IPS DF 4.7 (cell line): ENCODE measurements at regions not wholly inside any gene's neighbourhood (a gene's known extent, or its start where the extent isn't known, plus 50 kb on each side); places are given as distances from the start of the nearest gene placed in this dataset.

Experiments used
- DNase-seq: peaks from one replicate; pipeline ENCODE4 v3.0.0-alpha.2; 2013; ENCODE audit warnings: low spot score; ENCODE audit errors: extremely low read depth

- DNase-seq = no peak
These were observed 348.2 kb downstream of the SAMD5 start for GRCh38 chr6:147856687-147857086.

- DNase-seq = no peak
These were observed 349.9 kb downstream of the SAMD5 start for GRCh38 chr6:147858421-147858820.

- no peak for DNase-seq
These were observed 350.6 kb downstream of the SAMD5 start for GRCh38 chr6:147859071-147859470.

- no peak for DNase-seq
These were observed 353.2 kb downstream of the SAMD5 start for GRCh38 chr6:147861696-147862095.

- DNase-seq = no peak
These were observed 359.1 kb downstream of the SAMD5 start for GRCh38 chr6:147867433-147868226.

GRCh38 chr6:147868427-147869190 is 360.1 kb downstream of the SAMD5 start:
- DNase-seq = no peak

GRCh38 chr6:147869201-147869600 is 360.7 kb downstream of the SAMD5 start:
- DNase-seq = no peak

GRCh38 chr6:147869869-147870268 is 361.4 kb downstream of the SAMD5 start:
- no peak for DNase-seq

- DNase-seq = no peak
These were observed 362.1 kb downstream of the SAMD5 start for GRCh38 chr6:147870506-147871110.

GRCh38 chr6:147872002-147872401 is 363.5 kb downstream of the SAMD5 start:
- no peak for DNase-seq

- no peak for DNase-seq
These were observed 365.3 kb downstream of the SAMD5 start for GRCh38 chr6:147873816-147874215.

GRCh38 chr6:147874322-147874721 is 365.8 kb downstream of the SAMD5 start:
- no peak for DNase-seq

GRCh38 chr6:147879031-147879580 is 370.6 kb downstream of the SAMD5 start:
- DNase-seq = no peak

GRCh38 chr6:147881432-147881831 is 372.9 kb downstream of the SAMD5 start:
- no peak for DNase-seq

- DNase-seq = no peak
These were observed 379.9 kb downstream of the SAMD5 start for GRCh38 chr6:147888374-147888773.

- DNase-seq = no peak
These were observed 383.2 kb downstream of the SAMD5 start for GRCh38 chr6:147891671-147892070.

- no peak for DNase-seq
These were observed 384.0 kb downstream of the SAMD5 start for GRCh38 chr6:147892476-147892875.

- DNase-seq = no peak
These were observed 386.8 kb downstream of the SAMD5 start for GRCh38 chr6:147895272-147895671.

GRCh38 chr6:147900247-147900830 is 391.8 kb downstream of the SAMD5 start:
- no peak for DNase-seq

GRCh38 chr6:147903321-147903720 is 394.8 kb downstream of the SAMD5 start:
- DNase-seq = no peak

- no peak for DNase-seq
These were observed 395.4 kb downstream of the SAMD5 start for GRCh38 chr6:147903931-147904330.

GRCh38 chr6:147904416-147904815 is 395.9 kb downstream of the SAMD5 start:
- DNase-seq = no peak
